ENCODE measurements at regions not wholly inside any gene's neighbourhood (a gene's known extent, or its start where the extent isn't known, plus 50 kb on each side); places are given as distances from the start of the nearest gene placed in this dataset.

GRCh38 chr12:91551242-91551641, 368.6 kb upstream of the DCN start:
- Histone ChIP-seq H3K36me3 (ENCODE audit: low read depth) (no peaks in the 10 kb centered on the region), H3K9me2 (ENCODE audit: insufficient read depth) (no peaks in the 10 kb centered on the region), H3K4me3 (no peak overlapping the region), H3K27ac (no peak overlapping the region), H3K27me3 (ENCODE audit: insufficient read depth, low read depth) (no peaks in the 10 kb centered on the region), H3K4me1 (replicated peaks; ENCODE audit: insufficient read depth) (no peaks in the 10 kb centered on the region), H3K9me3 (ENCODE audit: insufficient read depth, low read depth) (no peaks in the 10 kb centered on the region), H3K4me2 (no peak overlapping the region), H3K79me2 (ENCODE audit: low read depth) (no peaks in the 10 kb centered on the region), H3F3A (ENCODE audit: insufficient read depth, low read depth) (no peaks in the 10 kb centered on the region), H2AFZ (no peak overlapping the region), H4K20me1 (ENCODE audit: insufficient read depth) (no peaks in the 10 kb centered on the region)
- TF ChIP-seq, protein P1, sequence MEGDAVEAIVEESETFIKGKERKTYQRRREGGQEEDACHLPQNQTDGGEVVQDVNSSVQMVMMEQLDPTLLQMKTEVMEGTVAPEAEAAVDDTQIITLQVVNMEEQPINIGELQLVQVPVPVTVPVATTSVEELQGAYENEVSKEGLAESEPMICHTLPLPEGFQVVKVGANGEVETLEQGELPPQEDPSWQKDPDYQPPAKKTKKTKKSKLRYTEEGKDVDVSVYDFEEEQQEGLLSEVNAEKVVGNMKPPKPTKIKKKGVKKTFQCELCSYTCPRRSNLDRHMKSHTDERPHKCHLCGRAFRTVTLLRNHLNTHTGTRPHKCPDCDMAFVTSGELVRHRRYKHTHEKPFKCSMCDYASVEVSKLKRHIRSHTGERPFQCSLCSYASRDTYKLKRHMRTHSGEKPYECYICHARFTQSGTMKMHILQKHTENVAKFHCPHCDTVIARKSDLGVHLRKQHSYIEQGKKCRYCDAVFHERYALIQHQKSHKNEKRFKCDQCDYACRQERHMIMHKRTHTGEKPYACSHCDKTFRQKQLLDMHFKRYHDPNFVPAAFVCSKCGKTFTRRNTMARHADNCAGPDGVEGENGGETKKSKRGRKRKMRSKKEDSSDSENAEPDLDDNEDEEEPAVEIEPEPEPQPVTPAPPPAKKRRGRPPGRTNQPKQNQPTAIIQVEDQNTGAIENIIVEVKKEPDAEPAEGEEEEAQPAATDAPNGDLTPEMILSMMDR (conservative IDR thresholded peaks at IDR 0.05) = no peak
- TF ChIP-seq EZH2 (IDR thresholded peaks at IDR 0.05; ENCODE audit: low read depth) = no peak
- no TSS peak for BruUV-seq (replicated peaks)
- no peak for DNase-seq
- intact Hi-C loops (cut with micrococcal nuclease; ENCODE audit: unreplicated experiment) = no loop called here
- ChIA-PET POLR2A (ENCODE audit: unreplicated experiment) (no interaction called here), CTCF (no interaction called here)

- Histone ChIP-seq H3K4me2 (no peak overlapping the region), H3K9me3 (ENCODE audit: insufficient read depth, low read depth) (no peaks in the 10 kb centered on the region), H3K27me3 (ENCODE audit: insufficient read depth, low read depth) (no peaks in the 10 kb centered on the region), H3K4me1 (replicated peaks; ENCODE audit: insufficient read depth) (no peaks in the 10 kb centered on the region), H4K20me1 (ENCODE audit: insufficient read depth) (no peaks in the 10 kb centered on the region), H3K36me3 (ENCODE audit: low read depth) (no peaks in the 10 kb centered on the region), H3K9me2 (ENCODE audit: insufficient read depth) (no peaks in the 10 kb centered on the region), H2AFZ (no peak overlapping the region), H3F3A (ENCODE audit: insufficient read depth, low read depth) (no peaks in the 10 kb centered on the region), H3K79me2 (ENCODE audit: low read depth) (no peaks in the 10 kb centered on the region), H3K27ac (no peak overlapping the region), H3K4me3 (no peak overlapping the region)
- intact Hi-C loops (cut with micrococcal nuclease; ENCODE audit: unreplicated experiment) = no loop called here
- no TSS peak for BruUV-seq (replicated peaks)
- DNase-seq = no peak
- TF ChIP-seq, protein P1 (conservative IDR thresholded peaks at IDR 0.05) = no peak
- TF ChIP-seq EZH2 (IDR thresholded peaks at IDR 0.05; ENCODE audit: low read depth) = no peak
- CTCF ChIA-PET = no interaction called here
- POLR2A ChIA-PET (ENCODE audit: unreplicated experiment) = no interaction called here
Observed at GRCh38 chr12:91542666-91543065, 360.0 kb upstream of the DCN start.

DNA sequence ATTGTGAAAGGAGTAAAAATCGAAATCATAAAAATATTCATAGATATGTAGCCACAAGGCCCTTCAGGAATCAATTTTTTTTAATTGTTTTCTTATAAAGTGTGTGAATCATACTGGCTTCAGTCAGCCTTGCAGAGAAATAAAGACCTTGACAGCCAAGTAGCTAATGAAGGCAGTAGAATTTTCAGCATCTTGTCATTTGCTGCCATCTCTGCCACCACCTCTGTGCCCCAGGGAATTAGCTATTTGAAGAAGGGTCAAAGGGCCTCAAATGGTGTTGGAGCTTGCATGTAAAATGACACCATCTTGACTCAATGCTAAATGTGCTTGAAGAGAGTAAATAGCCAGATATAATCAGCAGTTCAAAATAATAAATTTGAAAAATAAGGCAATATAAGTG, 359.4 kb upstream of the DCN start:
- Histone ChIP-seq H3K4me2 (no peak overlapping the region), H3K36me3 (ENCODE audit: low read depth) (no peaks in the 10 kb centered on the region), H3K9me3 (ENCODE audit: insufficient read depth, low read depth) (no peaks in the 10 kb centered on the region), H3K4me3 (no peak overlapping the region), H3F3A (ENCODE audit: insufficient read depth, low read depth) (no peaks in the 10 kb centered on the region), H3K4me1 (replicated peaks; ENCODE audit: insufficient read depth) (no peaks in the 10 kb centered on the region), H3K27ac (no peak overlapping the region), H4K20me1 (ENCODE audit: insufficient read depth) (no peaks in the 10 kb centered on the region), H3K27me3 (ENCODE audit: insufficient read depth, low read depth) (no peaks in the 10 kb centered on the region), H2AFZ (no peak overlapping the region), H3K9me2 (ENCODE audit: insufficient read depth) (no peaks in the 10 kb centered on the region), H3K79me2 (ENCODE audit: low read depth) (no peaks in the 10 kb centered on the region)
- TF ChIP-seq EZH2 (IDR thresholded peaks at IDR 0.05; ENCODE audit: low read depth) = no peak
- TF ChIP-seq, protein P1 (conservative IDR thresholded peaks at IDR 0.05) = no peak
- CTCF ChIA-PET = no interaction called here
- POLR2A ChIA-PET (ENCODE audit: unreplicated experiment) = no interaction called here
- no peak for DNase-seq
- no TSS peak for BruUV-seq (replicated peaks)
- intact Hi-C loops (cut with micrococcal nuclease; ENCODE audit: unreplicated experiment) = no loop called here

Measured in PC-9 (cell line).